HG03108 (cell line): ENCODE measurements at regions not wholly inside any gene's neighbourhood (a gene's known extent, or its start where the extent isn't known, plus 50 kb on each side); places are given as distances from the start of the nearest gene placed in this dataset.

Experiments used
- ATAC-seq: cut with Tn5 transposase; IDR thresholded peaks from one replicate; pipeline ENCODE4 v1.9.1; 2021; ENCODE audit warnings: moderate library complexity; ENCODE audit not compliant: unreplicated experiment

DNA sequence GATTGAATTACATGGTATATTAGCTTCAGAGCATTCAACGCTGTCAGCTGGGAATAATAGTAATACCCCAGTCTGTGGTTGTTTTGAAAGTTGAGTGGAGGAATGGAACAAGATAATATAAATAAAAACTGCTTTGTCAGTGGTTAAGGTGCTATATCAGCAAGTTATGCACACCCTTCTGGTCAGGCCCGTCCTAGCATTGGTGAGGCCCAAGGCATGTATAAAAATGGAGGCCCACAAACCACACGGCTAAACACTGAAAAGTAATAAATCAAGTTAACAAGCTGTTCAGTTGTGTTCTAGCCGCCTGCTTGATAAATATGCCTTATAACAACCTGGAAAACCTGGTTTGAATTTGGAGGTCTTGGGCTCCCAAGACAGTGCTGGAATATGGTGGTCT is 77.4 kb downstream of the PSMG1 start:
- ATAC-seq = no peak

DNA sequence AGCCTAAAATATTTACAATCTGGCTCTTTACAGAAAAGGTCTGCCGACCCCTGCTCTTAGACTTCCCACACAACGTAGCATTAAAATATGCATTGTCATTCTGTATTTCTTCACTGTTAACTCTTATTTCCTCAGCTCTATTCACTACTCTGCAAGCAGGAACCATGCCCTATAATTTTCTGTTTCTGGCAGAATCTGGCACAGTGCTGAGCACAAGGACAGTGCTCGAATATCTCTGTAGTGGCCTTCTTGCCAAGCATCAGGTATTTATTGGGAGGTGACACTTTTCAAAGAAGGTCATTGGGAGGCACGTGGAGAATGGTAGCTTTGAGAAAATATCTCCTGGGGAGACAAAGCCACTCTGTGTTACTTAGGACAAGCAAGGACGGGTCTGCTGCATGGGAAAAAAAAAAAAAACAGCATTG is 77.9 kb downstream of the PSMG1 start:
- no peak for ATAC-seq

DNA sequence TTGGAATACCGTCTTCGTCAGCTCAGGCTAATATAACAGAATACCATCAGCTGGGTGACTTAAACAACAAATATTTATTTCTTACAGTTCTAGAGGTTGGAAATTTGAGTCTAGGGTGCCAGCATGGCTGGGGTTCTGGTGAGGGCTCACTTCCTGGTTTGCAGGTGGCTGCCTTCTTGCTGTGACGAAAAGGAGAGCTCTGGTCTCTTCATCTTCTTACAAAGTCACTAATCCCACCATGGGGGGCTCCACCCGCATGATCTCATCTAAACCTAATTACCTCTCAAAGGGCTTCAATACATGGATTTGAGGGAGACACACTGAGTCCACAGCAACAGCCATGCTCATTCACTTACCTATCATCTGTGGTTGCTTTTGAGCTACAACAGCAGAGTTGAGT is 78.3 kb downstream of the PSMG1 start:
- no peak for ATAC-seq

DNA sequence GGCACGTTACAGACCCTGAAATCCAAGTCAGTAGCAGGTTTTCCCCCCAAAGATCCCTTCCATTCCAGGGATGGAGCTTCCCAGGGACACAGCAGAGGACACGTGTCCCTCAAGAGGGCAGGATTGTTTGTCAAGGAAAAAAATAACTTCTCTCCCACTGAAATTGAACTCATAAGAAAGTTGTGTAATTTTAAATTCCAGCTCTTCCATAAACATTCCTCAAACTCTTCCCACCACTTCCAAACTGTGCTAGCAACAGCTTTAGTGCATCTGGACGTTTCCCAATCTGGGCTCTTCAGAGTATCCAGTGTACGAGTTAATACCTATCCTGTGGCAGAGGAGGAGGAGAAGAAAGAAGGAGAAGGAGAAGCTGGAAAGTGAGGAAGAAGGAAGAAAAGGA is 79.6 kb downstream of the PSMG1 start:
- ATAC-seq = no peak

DNA sequence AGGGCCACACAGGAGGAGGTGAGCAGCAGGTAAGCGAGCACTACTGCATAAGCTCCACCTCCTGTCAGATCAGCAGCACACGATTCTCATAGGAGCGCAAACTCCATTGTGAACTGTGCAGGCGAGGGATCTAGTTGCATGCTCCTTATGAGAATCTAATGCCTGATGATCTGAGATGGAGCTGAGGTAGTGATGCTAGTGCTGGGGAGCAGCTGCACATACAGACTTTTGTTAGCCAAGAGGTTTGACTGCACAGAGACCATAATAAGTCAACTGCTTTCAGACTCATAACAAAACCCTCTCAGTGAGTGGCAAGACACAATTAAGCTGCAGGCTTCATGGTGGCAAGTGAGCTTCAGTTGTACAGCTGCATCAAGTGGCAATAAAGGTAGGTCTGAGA is 83.4 kb downstream of the PSMG1 start:
- no peak for ATAC-seq

DNA sequence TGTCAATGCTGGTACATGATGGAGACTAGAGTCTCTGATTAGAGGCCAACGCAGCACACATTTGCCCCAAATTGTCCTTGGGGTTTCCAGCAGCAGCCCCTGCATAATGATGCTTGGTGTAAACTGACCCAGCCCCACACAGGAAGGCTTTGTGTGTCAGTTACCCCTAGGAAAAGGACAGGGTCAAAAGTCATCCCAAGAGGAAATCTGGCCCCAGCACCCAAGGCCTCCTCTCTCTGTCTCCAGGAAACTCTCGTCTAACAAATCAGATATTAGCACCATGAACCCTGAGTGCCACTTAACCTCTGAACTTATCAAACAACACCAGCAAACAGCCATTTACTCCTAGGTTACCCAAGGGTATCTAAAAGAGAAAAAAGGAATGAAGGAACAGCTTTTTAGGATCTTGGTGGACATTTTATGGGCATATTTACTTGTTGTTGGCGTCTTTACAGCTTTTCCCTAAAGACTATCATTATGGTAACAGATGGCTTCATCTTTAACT is 84.5 kb downstream of the PSMG1 start:
- no peak for ATAC-seq

DNA sequence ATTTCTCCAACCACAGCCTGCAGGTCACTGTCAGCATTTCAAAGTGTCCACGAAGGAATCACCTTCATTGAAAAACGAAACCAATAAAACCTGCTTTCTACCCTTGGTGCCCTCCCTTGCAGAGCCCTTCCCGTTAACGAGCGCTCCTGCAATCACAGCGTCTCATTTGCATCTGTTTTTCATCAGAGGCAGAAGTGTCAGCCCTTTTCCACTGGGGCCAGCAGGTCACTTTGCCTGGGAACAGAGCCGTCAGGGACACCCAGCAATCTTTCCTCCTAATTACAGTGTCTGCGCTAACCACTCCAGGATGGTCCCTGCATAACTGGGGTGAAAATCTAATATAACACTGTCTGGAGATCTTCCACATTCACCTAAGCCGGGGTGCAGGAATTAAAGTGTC is 85.3 kb downstream of the PSMG1 start:
- ATAC-seq = no peak

DNA sequence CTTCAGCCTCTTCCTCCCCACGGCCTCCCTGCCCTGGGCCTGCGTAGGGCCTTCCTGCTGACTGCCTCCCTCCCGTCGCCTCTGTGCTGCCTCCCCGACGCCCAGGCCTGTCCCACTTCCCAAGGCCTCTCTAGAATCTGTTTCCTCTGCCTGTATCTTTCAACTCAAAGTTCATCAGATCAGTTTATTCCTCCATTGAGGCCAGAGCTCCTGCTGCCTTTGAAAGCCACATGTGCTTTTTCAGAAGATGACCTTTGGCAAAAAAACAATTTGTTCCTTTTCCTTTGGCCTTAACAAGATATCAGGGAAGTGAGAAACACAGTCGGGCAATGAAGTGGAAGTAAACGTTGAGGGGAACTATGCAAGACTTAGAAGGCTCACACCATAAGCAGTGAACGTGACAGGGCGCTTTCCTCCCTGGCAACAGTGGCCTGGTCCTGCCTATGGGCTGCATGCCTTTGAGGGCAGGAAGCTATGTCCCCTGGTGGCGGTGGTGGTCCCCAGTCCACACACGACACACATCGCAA is 85.9 kb downstream of the PSMG1 start:
- no peak for ATAC-seq

DNA sequence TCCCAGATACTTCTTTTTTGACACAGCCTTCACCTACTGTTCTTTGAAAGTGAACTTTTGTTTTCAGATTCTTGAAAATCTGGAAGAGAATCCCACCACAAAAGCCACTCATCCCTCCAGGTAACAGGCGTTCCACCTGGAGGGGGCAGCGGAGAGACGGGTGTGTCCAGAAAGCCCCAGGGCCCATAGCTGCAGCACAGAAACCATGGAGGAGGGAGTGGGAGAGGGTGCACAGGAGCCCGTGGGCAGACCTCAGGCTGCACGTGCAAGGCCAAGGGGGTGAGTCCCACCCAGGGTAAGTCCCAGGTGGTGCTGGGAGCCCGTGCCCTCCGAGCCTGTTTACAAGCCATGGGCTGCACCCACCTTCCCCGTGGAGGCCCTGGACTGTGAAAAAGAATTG is 86.5 kb downstream of the PSMG1 start:
- ATAC-seq = no peak

DNA sequence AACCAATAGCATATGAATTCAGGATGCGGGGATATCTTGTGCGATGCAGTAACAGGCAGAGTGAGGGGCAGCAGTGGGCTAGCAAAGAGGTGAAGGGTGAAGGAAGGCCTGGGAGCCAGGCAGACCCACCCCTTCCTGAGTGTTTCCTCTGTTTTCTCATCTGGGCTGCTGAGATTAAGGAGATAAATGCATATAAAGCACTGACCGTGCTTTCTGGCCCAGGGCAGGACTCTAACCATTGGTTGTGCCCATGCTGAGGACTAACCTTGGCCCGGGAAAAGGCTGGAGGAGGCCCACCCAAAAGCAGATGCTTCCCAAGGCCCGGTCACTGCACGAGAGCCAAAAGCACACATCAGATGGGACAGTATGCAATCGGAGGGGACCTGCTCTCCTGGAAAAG is 87.6 kb downstream of the PSMG1 start:
- no peak for ATAC-seq

DNA sequence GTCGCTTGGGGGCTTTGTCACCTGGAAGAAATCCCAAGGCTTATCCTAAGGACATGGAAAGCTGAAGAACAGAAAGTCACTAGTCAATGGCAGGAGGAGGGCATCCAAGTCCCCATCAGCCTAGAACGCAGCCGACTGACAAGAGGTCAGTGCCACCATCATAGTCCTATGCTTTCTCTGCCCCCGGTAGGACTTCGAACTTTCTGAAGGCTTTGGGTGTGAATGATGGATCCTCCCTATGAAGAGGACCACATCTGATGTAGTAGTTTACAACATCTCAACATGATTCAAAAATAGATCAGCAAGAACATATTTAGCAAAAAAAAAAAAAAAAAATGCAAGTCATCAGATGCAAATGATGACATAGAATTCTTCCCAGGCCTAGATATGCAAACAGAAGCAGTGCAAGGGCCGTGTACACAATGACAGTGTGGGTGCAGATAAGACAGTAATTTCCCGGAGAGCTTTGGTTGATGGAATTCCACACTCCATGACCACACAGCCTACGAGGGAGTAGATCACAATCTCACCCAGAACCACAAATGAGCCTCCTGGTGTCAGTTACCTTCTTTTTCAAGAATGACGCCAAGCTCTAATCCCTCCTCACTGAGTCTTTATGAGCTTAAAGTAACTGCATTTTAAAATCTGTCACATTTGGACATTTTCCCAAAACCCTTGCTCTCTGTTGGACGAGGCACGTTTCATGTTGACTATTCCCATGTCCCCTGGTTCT is 88.2 kb downstream of the PSMG1 start:
- ATAC-seq = no peak

DNA sequence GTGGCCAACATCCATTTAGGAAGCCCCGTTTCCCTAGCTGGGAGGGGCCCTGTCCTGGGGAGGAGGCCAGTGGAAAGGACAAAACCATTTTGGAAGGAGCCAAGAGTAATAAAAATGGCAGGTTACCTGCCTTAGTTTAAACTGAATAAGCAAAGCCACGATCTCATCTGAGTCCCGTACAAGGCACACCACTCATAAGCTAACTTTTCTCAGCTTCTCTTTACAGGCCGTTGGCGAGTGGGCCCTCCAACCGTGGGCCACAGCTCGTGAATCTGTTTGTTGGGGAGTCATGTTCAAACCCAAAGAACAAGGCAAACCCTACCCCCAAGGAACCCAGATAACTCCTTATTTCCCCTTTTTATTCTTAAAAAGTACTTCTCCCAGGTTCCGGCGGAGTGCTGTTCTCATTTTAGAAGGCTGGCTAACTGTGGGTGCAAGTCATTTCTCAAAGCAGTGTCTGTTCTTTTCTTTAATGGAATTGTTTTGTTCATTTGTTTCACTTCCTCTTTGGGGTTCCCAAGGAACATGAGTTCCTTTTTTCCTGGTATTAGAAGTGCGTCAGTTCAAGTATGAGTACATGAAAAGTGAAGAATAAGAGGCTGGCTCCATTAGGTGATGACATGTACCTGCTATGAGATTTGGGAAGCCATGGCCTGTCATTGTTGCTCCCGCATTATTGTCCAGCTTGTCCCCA is 89.0 kb downstream of the PSMG1 start:
- ATAC-seq = no peak

DNA sequence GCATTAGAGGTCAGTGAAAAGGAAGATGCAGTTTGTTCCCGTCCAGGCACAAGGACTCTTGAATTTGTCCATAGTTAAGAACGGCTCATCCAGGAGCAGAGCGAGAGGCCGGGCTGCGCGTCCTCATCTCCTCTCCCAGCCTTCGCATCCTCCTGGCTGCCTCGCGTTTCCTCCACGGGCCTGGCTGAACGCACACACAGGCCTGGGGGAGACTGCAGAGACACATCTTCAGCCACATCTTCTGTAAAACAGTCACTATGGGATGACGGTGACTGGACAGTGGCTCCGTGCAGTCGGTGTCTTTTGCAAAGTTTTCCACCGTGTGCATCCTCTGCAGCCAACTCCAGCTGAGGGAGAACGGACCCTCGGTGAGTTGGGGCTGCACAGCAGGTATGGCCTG is 89.7 kb downstream of the PSMG1 start:
- no peak for ATAC-seq

DNA sequence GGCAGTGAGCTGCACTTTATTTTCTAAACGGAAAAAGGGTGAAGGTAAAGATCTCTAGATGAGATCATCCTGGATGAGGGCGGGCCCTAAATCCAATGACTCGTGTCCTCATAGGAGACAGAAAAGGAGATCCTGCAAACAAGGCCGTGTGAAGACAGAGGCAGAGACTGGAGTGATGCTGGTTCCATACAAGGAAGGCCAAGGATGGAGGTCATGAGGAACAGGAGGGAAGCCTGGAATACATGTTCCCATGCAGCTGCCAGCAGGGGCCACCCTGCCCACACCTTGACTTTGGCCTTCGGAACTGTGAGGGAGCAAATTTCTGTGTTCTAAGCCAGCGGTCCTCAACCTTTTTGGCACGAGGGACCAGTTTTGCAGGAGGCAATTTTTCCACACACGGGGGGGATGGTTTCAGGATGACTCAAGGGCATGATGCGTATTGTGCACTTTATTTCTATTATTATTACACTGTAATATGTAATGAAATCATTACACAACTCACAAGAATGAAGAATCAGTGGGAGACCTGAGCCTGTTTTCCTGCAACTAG is 94.3 kb downstream of the PSMG1 start:
- no peak for ATAC-seq

DNA sequence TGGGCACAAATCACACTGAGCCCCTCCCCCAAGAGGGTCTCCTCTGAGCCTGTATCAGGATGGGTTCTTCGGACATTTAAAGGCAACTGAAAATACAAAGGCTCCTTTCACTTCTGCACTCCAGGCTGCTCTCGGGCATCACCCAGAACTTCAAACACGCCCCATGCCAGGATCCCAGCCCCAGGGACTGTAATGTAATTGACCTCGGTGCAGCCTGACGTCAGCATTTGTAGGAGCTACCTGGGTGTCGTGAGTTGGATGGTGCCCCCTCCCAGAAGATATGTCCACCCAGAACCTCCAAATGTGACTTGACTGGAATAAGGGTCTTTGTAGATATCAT is 95.2 kb downstream of the PSMG1 start:
- ATAC-seq = no peak

DNA sequence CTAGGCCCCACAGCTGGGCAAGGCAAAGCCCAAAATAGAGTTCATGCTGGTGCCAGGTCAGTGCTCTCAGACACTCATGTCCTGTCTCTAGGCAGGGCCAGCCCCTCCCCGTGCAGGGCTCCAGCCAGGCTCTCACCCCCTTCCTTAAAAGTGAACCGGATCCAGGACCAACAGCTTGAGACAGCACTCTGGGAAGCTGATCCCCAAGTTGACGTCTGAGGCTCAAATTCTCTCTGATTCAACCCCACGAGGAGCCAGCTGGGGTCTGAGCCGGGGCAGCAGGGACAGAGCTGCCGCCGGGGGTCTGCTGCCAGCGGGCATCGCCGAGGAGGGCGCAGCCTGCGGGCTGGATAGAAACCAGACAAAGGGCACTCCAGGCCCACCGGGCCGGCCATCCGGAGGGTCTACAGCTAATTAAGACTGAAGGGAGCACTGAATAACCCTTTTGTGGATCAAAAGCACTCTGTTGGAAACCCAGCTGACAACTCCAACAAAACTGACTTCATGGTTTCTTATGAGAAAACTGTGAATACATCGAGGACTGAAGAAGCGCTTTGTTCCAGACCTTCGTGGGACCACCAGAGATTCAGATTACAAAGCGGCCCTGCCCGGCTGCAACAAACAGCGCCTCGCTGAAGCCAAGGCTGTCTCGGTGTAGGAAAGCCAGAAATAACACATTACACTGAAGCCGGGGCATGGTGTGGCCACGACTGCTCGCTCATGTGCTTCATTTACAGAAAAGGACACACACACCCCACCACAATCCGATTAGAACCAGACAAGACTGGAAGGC is 95.8 kb downstream of the PSMG1 start:
- ATAC-seq = no peak

DNA sequence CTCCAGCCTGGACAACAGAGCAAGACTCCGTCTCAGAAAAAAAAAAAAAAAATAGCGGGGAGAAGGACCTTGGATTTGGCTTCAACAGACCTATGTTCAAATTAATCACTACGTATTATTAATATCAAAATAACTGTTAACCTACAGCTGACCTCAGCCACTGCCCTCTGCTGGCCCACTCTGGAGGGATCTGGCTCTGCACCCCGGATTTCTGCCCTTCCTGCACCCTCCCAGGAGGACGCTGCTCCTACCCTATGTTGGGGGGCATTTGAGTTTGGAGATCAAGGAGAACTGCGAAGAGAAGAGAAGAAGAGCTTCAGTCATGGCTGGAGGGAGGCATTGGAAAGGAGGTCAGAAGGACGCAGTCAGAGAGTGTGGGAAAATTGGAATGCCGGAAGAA is 96.7 kb downstream of the PSMG1 start:
- ATAC-seq = no peak

DNA sequence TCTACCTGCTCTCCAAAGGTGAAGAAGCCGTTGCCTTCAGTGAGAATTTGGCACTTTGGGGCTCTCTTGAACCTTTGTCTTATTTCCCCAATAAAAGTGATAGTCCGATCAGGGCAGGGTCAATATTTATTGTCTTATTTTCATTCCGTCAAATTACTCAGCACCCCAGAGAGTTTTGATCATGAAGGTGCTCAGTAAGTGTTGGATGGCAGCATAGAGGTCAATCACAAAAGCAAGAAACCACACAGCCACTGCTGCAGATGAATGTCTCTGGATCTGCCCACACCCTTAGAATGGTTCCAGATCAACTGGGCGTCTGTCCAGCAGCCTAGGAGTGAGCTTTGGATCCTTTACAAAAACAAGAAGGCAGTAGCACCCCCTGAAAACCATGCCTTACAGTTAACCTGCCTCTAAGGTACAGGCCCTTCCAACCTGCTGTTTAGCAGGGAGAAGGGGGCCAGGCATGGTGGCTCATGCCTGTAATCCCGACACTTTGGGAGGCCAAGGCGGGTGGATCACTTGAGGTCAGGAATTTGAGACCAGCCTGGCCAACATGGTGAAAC is 97.3 kb downstream of the PSMG1 start:
- ATAC-seq = no peak

DNA sequence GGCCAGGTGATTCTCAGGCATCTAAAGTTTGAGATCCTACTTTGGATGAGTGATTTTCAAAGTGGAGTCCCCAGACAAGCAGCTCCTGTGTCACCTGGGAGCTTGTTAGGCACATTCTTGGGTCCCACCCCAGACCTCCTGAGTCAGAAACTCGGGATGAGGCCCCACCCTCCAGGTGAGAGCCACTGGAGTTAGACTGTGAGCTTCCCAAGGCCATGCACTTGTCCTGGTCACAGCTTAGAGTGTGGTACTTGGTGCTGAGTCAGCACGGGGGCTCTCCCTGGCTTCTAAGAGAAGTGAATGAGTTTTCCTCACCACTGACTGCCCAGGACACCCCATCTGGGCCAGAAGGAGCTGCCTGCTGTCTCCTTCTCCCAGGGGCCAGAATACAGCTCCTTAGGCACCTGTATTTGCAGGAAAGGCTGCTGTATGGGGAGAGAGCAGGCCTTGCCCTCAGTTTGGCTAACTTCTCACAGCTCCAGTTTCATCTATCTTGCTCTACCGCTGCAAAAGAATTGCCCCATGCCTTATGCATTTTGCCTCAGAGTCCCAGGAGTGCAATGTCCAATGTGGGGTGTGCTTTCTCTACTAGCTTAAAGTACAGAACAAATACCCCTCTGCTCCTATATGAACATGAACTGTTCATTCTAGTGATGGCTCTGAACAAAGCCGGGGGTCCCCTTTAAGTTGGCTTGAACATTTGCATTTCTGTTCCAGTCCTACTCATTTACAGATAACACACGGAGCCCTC is 98.1 kb downstream of the PSMG1 start:
- ATAC-seq = no peak

DNA sequence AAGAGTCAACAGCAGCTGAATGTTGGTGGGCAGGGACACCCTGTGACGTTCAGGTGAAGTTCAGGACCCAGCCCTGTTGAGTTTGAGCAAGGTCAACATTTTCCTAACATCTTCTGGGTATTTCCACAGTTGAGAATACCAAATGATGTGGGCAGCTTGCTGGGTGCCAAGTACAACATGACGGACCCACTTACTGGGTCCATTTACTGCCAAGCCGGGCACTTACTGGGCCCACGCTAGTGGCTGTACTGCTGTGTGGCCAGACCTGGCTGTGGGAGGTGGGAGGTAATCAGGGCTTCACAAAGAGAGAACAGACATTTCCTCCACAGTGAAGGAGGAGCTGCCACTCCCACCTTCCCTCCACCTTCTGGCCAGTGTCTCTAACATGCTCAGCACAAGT is 99.2 kb downstream of the PSMG1 start:
- no peak for ATAC-seq
